Naive thymus-derived CD8-positive, alpha-beta T cell (primary cell): ENCODE measurements at regions not wholly inside any gene's neighbourhood (a gene's known extent, or its start where the extent isn't known, plus 50 kb on each side); places are given as distances from the start of the nearest gene placed in this dataset.
"Not testable (repeated sequence)": the region's sequence is repeated elsewhere in the genome, so short reads cannot be mapped to it uniquely, and the experiment has no call there.

Experiments used
- ATAC-seq, 2 donors: fragments of 150-1000 bp; cut with Tn5 transposase in 1 of 2; sonication (Bioruptor Pico), chemical (Tn5 transposase) in 1 of 2; 1 replicate in 1 of 2; 2 replicates in 1 of 2; pipeline ENCODE4 v1.10.0; 2021; ENCODE audit warnings: mild to moderate bottlenecking in 2 of 2, moderate library complexity in 2 of 2
- POLR2A ChIA-PET: fragments of 350-600 bp; sonication (Branson Sonifier 250); formaldehyde crosslinking; loops from one replicate; lab custom pipeline; 2021; ENCODE audit warnings: antibody characterized with exemption; lab: Charles Lee
- DNase-seq, 10 donors: peaks; one replicate each; pipeline versions ENCODE4 v3.0.0 to v3.0.0-alpha.2; 2020 to 2022
- H3K27ac Mint-ChIP-seq, 10 donors: one replicate each; pipeline ENCODE4 v1.8.0; 2020 to 2022; ENCODE audit warnings: mild to moderate bottlenecking in 10 of 10, mixed read lengths in 10 of 10, moderate library complexity in 4 of 10, inconsistent platforms in 1 of 10
- H3K27me3 Mint-ChIP-seq, 5 donors: one replicate each; pipeline ENCODE4 v1.8.0; 2021 to 2022; ENCODE audit warnings: mixed read lengths in 5 of 5
- H3K36me3 Mint-ChIP-seq, 3 donors: one replicate each; pipeline ENCODE4 v1.8.0; 2020 to 2022; ENCODE audit warnings: mixed read lengths in 3 of 3, mild to moderate bottlenecking in 2 of 3, inconsistent platforms in 1 of 3
- H3K4me1 Mint-ChIP-seq, 4 donors: one replicate each; pipeline ENCODE4 v1.8.0; 2021 to 2022; ENCODE audit warnings: mixed read lengths in 4 of 4
- H3K4me3 Mint-ChIP-seq, 10 donors: one replicate each; pipeline ENCODE4 v1.8.0; 2020 to 2022; ENCODE audit warnings: mild to moderate bottlenecking in 10 of 10, mixed read lengths in 10 of 10, moderate library complexity in 6 of 10, inconsistent platforms in 1 of 10
- H3K9me3 Mint-ChIP-seq, 9 donors: one replicate each; pipeline ENCODE4 v1.8.0; 2020 to 2022; ENCODE audit warnings: mixed read lengths in 9 of 9, mild to moderate bottlenecking in 3 of 9, inconsistent platforms in 1 of 9, moderate library complexity in 1 of 9

- Mint-ChIP-seq H3K4me1 (peaks cover 0 to 5% (median 2%) of the 10 kb centered on the region in 4 donors), H3K27me3 (peaks cover 5 to 31% (median 12%) of the 10 kb centered on the region in 5 donors), H3K9me3 (peaks cover 10 to 59% (median 40%) of the 10 kb centered on the region in 9 donors), H3K27ac (no peak overlapping the region), H3K36me3 (peaks cover 10 to 16% (median 13%) of the 10 kb centered on the region in 3 donors), H3K4me3 (no peak overlapping the region)
- ATAC-seq (no peak), DNase-seq (no peak)
- POLR2A ChIA-PET = no interaction called here
Measured at GRCh38 chr19:34573226-34573864, 91.8 kb downstream of the WTIP start.

GRCh38 chr19:34570140-34570539 is 88.6 kb downstream of the WTIP start:
- H3K27ac Mint-ChIP-seq, ATAC-seq, DNase-seq, H3K4me3 Mint-ChIP-seq, H3K4me1 Mint-ChIP-seq, POLR2A ChIA-PET: not testable (repeated sequence)
- H3K36me3 Mint-ChIP-seq = peaks cover 3 to 33% (median 13%) of the 10 kb centered on the region in 3 donors
- H3K9me3 Mint-ChIP-seq = peaks cover 15 to 91% (median 57%) of the 10 kb centered on the region in 9 donors
- H3K27me3 Mint-ChIP-seq = peaks cover 4 to 33% (median 14%) of the 10 kb centered on the region in 5 donors

GRCh38 chr19:34562344-34562743 is 80.8 kb downstream of the WTIP start:
- H3K27ac Mint-ChIP-seq, H3K4me1 Mint-ChIP-seq, H3K4me3 Mint-ChIP-seq, ATAC-seq, POLR2A ChIA-PET, DNase-seq: not testable (repeated sequence)
- H3K27me3 Mint-ChIP-seq = peaks cover 12 to 51% (median 26%) of the 10 kb centered on the region in 5 donors
- H3K36me3 Mint-ChIP-seq = peaks cover 3 to 33% (median 13%) of the 10 kb centered on the region in 3 donors
- H3K9me3 Mint-ChIP-seq = peaks cover 9 to 53% (median 34%) of the 10 kb centered on the region in 9 donors
